NB4 (cell line): ENCODE measurements at regions not wholly inside any gene's neighbourhood (a gene's known extent, or its start where the extent isn't known, plus 50 kb on each side); places are given as distances from the start of the nearest gene placed in this dataset.

Experiments
- DNase-seq: peaks from one replicate; pipeline ENCODE4 v3.0.0; 2010; ENCODE audit warnings: low read depth
- H3K4me3 ChIP-seq: one replicate; pipeline ENCODE4 v1.5.1; 2011; ENCODE audit warnings: mild to moderate bottlenecking, low read depth, low read length, moderate library complexity
- MYC ChIP-seq: IDR thresholded peaks from 2 replicates; pipeline ENCODE4 v1.6.1; 2011; ENCODE audit warnings: low read depth, low read length
- POLR2A ChIP-seq: IDR thresholded peaks from 2 replicates; pipeline ENCODE4 v1.6.1; 2011; ENCODE audit warnings: mild to moderate bottlenecking; ENCODE audit not compliant: insufficient read length; ENCODE audit errors: extremely low read depth
- TF ChIP-seq, protein P1 (sequence below): IDR thresholded peaks from 2 replicates; pipeline ENCODE4 v1.6.1; 2011; ENCODE audit warnings: low read depth, low read length
- TF ChIP-seq, protein P2 (sequence below): IDR thresholded peaks from one replicate; pipeline ENCODE4 v1.5.1; 2012; ENCODE audit warnings: low read depth, low read length

DNA sequence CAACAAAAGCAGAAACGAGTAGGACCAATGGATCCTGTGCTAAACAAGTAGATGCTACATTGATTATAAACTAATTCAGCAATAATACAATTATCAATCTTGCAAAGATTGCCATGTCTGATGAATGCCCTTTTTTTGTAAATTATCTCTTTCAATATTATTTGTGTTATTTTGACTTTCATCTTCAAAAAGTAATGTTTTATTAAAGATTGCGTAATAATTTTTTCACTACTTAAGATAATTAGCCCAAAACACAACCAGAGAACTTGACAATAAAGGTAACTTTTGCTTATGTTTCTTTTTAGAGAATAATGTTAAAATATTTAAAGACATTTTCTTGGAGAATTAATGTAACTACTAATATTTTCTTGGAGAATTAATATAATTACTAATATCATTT, 553.8 kb upstream of the VSTM2A start:
- DNase-seq, result no peak
- TF ChIP-seq, protein P1, sequence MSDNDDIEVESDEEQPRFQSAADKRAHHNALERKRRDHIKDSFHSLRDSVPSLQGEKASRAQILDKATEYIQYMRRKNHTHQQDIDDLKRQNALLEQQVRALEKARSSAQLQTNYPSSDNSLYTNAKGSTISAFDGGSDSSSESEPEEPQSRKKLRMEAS, result no peak
- TF ChIP-seq MYC, result no peak
- TF ChIP-seq POLR2A, result no peak
- TF ChIP-seq, protein P2, sequence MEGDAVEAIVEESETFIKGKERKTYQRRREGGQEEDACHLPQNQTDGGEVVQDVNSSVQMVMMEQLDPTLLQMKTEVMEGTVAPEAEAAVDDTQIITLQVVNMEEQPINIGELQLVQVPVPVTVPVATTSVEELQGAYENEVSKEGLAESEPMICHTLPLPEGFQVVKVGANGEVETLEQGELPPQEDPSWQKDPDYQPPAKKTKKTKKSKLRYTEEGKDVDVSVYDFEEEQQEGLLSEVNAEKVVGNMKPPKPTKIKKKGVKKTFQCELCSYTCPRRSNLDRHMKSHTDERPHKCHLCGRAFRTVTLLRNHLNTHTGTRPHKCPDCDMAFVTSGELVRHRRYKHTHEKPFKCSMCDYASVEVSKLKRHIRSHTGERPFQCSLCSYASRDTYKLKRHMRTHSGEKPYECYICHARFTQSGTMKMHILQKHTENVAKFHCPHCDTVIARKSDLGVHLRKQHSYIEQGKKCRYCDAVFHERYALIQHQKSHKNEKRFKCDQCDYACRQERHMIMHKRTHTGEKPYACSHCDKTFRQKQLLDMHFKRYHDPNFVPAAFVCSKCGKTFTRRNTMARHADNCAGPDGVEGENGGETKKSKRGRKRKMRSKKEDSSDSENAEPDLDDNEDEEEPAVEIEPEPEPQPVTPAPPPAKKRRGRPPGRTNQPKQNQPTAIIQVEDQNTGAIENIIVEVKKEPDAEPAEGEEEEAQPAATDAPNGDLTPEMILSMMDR, result no peak
- H3K4me3 ChIP-seq, result no peak overlapping the region

DNA sequence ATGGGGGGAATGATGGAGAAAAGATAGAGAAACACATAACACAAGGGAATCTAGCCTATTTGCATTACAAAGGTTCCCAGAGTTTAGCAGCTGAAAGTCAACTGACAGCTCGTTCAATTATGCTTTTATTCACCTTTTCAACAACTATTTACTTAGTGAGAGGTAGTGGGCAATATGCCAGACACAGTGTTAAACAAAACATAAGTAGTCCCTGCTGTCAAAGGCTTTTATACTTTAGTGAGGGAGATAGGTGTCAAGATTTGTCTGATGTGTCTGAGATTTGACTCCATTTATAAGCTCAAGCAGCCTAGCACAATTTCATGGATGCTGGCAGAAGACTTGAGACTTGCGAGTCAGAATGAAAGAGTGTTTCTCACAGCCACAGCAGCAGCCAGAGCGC, 549.0 kb upstream of the VSTM2A start:
- DNase-seq, result no peak
- TF ChIP-seq, protein P2, result no peak
- TF ChIP-seq MYC, result no peak
- TF ChIP-seq, protein P1, result no peak
- TF ChIP-seq POLR2A, result no peak

DNA sequence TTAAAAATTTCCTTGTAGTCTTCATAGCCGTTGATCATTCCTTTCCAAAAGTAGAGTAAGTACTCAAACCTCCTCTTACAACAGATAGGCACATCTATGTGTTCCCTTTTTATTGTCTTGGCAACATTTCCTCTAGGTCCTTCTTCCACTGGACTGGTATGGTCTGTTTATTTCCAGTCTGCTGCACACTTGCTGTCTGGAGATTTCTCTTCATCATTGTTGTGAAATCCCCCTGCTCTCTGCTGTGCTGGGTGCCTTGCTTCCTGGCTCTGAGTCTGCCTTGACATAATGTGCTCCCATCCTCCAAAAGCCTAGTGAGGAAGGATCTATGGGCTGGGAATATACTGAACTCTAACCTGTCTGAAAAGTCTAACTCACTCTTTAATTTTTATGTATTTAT, 545.3 kb upstream of the VSTM2A start:
- no peak for DNase-seq
- no peak overlapping the region for H3K4me3 ChIP-seq
- TF ChIP-seq, protein P2, result no peak
- TF ChIP-seq, protein P1, result no peak
- TF ChIP-seq MYC, result no peak
- TF ChIP-seq POLR2A, result no peak

More for the DNA sequence above, 549.0 kb upstream of the VSTM2A start:
- no peak overlapping the region for H3K4me3 ChIP-seq

DNA sequence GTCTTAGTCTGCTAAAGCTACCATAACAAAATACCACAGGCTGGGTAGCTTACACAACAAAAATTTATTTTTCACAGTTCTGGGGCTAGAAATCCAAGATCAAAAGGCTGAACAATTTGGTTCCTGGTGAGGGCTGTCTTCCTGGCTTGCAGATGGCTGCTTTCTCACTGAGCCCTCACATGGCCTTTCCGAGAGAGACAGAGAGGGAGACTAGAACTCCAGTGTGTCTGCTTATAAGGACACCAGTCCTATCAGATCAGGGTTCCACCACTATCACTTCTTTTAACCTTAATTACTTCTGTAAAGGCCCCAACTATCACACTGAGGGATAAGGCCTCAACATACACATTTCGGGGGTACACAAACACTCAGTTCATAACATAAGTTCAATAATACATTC, 527.4 kb upstream of the VSTM2A start:
- no peak for DNase-seq
- TF ChIP-seq POLR2A (no peak), MYC (no peak)
- TF ChIP-seq, protein P2, result no peak
- TF ChIP-seq, protein P1, result no peak
- H3K4me3 ChIP-seq, result no peak overlapping the region

DNA sequence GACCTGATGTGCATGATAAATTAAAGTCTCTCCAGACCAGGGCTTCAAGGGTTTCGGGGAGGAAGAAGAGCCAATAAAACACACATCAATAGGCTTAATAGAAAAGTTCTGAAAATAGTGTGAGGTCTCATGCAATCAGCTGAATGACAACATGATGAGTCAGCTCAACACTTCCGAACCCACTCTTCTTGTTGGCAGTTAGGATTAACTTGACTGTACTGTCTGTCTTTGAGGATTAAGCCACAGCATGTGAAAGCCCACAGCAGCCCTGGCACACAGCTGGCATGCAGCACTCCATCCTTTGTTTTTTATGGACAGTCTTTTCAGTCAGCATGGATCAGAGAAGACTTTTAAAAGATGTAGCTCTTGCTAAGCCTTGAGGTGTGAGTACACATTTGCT, 526.9 kb upstream of the VSTM2A start:
- H3K4me3 ChIP-seq, result no peak overlapping the region
- DNase-seq, result peak; percentile 59
- TF ChIP-seq, protein P1, result no peak
- TF ChIP-seq, protein P2, result no peak
- TF ChIP-seq MYC (no peak), POLR2A (no peak)

DNA sequence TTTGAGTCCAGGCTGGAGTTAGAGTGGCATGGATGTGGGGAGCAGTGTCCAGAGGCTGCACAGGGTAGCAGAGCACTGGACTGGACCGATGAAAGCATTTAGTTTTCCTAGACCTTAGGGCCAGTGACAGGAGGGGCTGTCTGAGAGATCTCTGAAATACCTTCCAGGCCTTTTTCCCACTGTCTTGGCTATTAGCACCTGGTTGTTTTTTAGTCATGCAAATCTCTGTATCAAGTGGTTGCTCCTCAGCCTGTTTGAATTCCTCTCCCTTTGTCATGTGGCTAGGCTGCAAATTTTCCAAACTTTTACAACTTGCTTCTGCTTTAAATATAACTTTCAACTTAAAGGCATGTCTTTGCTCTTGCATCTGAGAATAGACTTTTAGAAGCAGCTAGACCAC, 504.3 kb upstream of the VSTM2A start:
- no peak for DNase-seq
- H3K4me3 ChIP-seq, result no peak overlapping the region
- TF ChIP-seq, protein P1, result no peak
- TF ChIP-seq POLR2A (no peak), MYC (no peak)
- TF ChIP-seq, protein P2, result no peak
